Activated CD8-positive, alpha-beta memory T cell treated with anti-CD3 and anti-CD28 coated beads for 1 hour (primary cell): ENCODE measurements at regions not wholly inside any gene's neighbourhood (a gene's known extent, or its start where the extent isn't known, plus 50 kb on each side); places are given as distances from the start of the nearest gene placed in this dataset.

Experiments used
- DNase-seq, 2 donors: peaks; one replicate each; pipeline ENCODE4 v3.0.0-alpha.2; 2020; ENCODE audit warnings: low read depth in 1 of 2; ENCODE audit errors: extremely low read depth in 1 of 2

DNA sequence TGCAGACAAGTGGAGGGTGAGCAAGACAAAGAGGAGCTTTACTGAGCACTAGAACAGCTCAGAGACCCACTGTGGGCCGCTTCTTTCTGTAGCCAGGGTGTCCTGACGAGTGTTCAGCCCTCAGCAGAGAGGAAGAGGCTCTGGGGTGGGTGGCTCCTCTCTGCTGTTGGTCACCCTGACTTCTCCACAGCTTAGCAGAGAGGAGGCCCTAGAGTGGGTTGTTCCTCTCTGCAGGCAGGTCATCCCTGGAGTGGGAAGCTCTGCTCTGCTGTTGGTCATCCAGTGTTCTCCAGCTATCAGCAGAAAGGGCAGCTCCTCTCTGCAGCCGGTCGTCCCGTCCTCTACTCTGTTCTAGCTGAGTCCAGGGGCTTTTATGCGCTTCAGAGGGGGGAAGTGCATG, 286.5 kb downstream of the ICOS start:
- DNase-seq, result no peak

DNA sequence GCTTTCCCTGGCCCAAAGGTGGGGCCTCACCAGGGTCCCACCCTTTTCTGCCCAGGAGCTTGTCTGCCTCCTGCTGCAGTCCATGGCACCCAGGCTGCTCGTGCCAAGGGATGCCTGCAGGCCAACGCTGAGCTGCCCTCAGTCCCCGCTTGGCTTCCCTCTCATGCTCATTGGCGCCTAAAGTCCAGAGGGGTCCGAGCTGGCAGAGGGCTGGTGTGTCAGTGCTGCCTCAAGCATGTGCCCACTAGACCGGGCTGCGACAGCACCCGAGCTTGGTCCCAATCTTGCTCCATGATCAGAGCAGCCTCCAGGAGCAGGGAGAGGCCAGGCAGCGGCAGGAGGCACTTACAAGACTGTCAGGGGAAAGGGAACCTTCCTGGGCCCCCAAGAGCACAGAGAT, 287.0 kb downstream of the ICOS start:
- DNase-seq, result no peak

DNA sequence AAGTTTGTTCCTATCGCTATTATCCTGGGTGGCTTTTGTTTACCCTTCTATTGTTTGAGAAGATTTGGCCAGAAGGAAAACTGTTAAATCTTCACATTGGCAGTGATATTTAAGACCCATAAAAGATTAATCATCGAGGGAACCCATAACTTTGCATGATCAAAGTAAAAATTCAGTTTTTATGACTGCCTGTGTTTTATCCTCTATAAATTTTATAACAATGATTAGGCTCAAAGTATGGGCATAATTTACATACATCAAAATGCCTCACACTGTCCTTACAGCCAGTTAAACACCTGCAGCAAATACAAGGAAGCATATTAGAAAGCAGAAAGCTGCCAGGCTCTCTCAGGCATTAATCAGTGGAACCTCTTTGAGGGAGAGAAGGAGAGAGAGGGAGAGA, 289.1 kb downstream of the ICOS start:
- no peak for DNase-seq

DNA sequence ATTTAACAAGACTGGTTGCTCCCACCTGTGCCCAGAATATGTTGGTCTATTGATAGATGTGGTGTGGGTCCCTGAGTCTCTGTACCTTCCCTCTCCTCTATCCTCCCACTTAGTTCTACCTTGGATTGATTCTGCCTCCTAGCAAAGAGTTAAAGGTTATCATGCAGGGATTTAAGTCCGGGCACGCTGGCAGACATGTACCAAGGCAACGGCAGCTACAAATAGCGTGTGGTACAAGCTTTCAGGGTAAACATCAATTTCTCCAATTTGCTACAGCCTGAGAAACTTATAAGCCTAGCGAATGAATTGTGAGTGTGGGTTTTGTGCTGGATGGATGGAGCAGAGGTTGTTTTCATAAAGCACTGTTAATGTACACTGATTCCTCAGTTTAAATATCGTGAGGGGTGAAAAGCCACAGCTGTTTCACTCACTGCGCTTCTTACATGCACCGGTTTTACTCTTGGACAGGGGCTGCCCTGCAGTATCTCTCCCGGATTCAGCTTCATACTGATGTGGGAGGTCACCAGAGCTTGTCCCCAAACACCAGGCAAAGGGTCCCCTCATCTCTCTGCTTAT, 289.8 kb downstream of the ICOS start:
- DNase-seq, result no peak

DNA sequence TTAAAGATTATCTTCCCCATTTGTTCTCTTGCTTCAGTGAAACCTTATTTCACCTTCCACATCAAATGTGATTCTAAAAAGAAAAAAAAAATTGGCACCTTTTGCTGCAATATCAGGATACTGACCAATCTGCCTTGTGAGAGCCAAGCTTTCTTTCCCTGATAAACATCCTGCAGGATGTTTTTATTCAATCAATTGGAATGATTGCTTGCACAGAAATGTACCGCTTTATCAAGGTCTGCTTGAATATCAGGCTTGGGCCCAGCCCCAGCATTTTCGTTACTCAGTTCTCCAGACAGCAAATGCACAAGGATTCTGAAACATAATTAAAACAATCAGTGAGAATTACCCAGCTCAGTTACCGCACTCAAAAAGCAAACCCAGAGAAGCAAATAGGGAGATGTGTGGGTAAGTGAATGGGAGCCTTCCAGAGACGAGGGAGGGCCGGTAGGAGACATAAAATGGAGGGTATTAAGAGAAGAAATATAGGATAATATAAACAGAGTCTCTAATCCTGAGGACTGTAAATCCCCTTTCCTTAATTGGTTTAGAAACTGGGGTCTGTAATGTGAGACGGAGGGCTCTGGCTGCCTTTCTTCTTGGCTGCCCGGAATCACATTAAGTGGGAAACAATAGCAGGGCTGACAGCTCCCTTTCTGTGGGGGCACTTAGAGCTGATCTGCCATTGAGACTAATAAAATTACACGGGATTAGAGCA, 291.8 kb downstream of the ICOS start:
- no peak for DNase-seq

DNA sequence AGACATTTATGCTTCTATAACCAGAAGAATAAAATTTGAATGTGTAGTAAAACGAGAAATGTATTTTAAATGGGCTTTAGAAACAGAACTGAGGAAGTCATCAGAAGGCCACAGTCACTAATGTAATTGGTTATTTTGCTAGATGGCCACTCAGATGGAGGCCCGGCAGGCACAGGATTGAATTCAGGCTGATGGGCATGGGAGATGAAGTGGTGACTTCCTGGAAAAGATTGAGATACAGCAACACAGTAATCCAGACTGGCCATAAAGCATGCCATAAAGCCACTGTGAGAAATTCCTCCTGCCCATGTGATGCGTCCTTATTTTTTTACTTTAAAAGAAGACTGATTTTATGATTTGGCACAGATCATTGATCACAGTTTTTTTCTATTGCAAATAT, 297.7 kb downstream of the ICOS start:
- DNase-seq, result no peak

DNA sequence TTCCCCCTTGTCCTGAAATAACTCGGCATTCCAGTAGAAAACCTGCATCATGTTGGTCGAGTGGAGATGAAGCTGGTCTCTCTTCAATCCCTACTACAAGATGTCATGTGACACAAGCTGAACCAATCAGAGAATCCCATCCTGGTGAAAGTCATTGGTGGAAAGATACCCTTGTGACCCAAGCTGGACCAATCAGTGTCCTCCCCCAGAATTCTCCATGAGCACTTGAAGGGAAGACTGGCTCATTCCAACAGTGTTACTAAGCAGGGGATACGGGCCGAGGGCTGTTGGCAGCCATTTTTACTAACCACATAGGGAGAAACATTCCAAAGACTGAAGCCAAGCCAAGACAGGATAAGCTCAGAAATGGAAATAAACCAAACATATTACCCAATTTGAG, 298.3 kb downstream of the ICOS start:
- DNase-seq, result no peak

- DNase-seq, result no peak
Observed at GRCh38 chr2:204237416-204237815, 300.9 kb downstream of the ICOS start.

DNA sequence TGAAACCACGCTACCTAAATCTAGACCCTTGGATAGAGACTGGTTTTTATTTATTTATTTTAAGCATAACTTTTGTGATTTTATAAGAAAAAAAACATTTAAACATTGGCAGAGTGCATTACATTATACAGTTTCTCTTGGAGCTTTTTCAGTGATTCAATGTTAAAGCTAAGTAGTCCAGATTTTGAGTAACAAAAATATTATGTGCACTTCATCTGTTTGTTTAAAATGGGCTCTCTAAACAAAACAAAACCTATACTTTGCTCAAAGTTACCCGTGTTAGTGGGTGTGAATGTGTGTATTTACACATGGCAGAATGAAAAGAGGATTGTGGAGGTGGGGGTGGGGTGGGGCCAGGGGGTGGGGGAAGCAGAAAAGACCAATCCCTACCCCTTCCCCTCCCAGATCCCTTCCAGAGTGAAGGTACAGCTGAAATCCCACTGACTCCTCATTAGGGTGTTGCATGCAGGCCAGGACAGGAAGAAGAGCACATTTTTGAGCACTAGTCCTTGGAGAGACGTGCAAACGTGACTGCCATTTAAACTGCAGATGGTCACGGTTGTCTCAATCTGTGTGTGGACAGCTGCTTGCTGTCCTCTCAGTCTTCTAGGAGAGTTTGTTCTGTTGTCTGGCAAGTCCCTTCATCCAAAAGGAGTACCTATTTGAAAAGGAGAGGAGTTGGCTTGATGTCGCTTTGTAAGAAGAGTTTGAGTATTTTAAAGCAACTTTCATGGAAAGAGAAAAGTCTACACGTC, 303.0 kb downstream of the ICOS start:
- no peak for DNase-seq

GRCh38 chr2:204240961-204241360, 304.3 kb upstream of the PARD3B start:
- no peak for DNase-seq

DNA sequence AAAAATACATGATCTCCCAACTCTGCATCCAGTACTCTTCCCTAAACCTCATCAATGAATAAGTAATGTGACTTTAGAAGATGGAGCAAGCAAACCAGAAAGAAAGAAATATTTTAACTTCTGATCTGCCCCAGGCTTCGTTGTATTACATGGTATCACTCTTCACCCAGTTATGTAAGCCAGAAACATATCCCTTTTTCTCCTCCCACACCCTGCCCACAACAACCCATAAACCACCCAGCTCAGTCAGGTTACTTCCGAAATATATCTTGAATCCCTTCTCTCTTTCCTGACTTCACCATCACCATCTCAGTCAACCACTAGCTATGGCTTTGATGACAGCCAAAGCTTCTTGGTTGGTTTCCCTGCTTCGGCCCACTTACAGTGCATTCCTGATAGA, 295.8 kb upstream of the PARD3B start:
- DNase-seq, result no peak

- no peak for DNase-seq
Observed at GRCh38 chr2:204250692-204251091, 294.6 kb upstream of the PARD3B start.

DNA sequence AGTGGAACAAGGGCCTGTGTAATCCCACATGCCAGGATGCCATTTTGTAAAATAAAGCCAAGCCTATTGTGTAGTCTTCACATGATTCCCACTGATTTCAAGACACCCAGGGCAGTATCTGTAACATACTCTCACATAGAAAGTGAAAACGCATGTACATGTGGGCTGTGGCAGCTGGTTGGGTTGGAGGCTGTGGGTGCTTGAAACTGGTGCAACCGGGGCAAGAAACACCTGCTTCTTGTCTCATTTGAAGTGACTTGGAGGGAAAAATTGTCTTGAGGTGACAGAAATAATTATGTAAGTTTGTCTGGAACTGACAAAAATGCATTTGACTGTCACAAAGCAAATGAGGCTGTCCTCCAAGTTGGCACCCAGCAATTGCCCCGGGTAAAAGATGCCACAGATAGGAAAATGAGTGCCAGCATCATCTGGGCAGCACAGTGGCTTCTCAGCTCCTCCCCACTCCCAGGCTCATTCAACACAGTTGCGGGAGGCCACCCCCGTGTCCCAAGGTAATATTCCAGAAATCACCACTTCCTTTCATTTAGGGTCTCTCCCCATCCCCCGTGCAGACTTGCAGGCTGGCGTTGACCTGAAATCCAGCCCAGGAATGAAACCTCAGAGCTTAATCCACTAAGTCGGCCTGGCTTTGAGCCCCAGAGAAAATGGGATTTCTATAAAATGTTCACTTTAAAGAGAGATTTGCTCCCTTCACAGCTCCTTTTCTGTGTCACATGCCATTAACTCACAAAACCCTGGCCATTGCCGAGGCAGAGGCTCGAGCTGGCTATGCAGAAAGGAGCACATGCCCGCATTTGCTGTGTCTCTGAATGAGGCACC, 293.9 kb upstream of the PARD3B start:
- no peak for DNase-seq

GRCh38 chr2:204251998-204252376, 293.3 kb upstream of the PARD3B start:
- no peak for DNase-seq

GRCh38 chr2:204255071-204255470, 290.2 kb upstream of the PARD3B start:
- DNase-seq, result no peak

DNA sequence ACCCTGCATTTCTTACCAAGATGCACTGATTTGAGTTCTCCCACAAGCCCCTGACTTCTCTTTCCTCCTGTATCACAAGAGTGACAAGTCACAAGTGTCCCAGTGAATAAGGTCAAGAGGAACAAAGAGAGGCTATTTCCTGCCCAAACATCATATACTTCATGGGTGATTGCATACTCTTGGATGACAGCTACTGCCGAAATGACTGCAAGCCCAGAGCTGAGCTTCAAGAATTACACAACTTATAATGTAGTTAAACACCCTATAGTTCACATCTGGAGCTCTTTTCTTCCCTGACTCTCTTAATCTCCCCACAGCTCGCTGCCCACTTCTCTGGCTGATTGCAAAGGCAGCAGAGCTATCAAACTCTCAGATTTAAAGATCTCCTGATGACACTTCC, 289.7 kb upstream of the PARD3B start:
- DNase-seq, result no peak

- no peak for DNase-seq
Observed at GRCh38 chr2:204257781-204258180, 287.5 kb upstream of the PARD3B start.

GRCh38 chr2:204258890-204259289, 286.4 kb upstream of the PARD3B start:
- no peak for DNase-seq

- no peak for DNase-seq
Observed at GRCh38 chr2:204260162-204260877, 285.0 kb upstream of the PARD3B start.

GRCh38 chr2:204260901-204261300, 284.4 kb upstream of the PARD3B start:
- DNase-seq, result no peak

- no peak for DNase-seq
Observed at GRCh38 chr2:204261846-204262245, 283.4 kb upstream of the PARD3B start.
